Esophagus mucosa (tissue), 1 donor: ENCODE measurements at regions not wholly inside any gene's neighbourhood (a gene's known extent, or its start where the extent isn't known, plus 50 kb on each side); places are given as distances from the start of the nearest gene placed in this dataset.
"Not testable (repeated sequence)": the region's sequence is repeated elsewhere in the genome, so short reads cannot be mapped to it uniquely, and the experiment has no call there.

Experiments used
- ATAC-seq: fragments of 200-7000 bp; cut with Tn5 transposase; one replicate; pipeline ENCODE4 v1.9.1; 2020
- donor health status: DM: yes; HTN: yes; CAD: no.

DNA sequence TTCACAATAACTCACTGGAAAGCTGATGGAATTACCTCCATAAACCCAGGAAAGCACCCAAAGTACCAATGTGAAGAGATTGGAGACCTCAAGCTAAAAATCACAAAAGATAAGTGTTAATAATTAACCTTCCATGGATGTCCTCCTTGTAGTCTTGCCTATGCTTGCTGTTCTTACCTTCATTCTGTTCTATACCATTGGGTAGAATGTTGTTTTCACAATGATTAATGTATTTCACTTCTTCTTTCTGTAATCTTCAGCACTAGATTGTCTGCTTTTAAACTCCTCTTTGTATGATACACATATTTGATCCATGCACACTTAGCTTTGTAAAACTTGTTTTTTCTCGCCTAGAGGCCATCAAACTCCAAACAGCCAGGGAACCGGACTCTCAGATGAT lies 570.3 kb downstream of the RAPGEF2 start:
- no peak for ATAC-seq

DNA sequence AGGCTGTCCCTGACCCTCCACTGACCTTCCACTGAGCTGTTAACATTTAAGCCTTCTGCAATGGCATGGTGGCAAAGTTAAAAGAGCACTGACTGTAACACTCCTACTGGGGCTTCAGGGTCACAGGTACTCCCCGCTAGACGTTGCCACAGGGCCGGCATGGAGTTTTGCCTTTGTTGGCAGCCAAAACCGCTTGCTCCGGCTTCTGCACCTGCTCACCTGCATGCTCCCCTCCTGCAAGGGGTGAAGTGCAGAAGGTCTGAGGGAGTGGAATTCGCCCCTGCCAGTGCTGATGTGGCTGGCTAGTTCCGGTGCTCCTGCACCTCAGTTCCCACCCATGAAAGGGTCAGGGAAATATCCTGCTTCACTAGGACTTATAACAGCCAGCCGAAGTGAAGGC lies 571.4 kb downstream of the RAPGEF2 start:
- no peak for ATAC-seq

GRCh38 chr4:159677521-159677920 lies 574.6 kb downstream of the RAPGEF2 start:
- ATAC-seq, result no peak

- ATAC-seq, result no peak
Observed at GRCh38 chr4:159682996-159683395, 580.1 kb downstream of the RAPGEF2 start.

- no peak for ATAC-seq
Observed at GRCh38 chr4:159684061-159684460, 581.2 kb downstream of the RAPGEF2 start.

DNA sequence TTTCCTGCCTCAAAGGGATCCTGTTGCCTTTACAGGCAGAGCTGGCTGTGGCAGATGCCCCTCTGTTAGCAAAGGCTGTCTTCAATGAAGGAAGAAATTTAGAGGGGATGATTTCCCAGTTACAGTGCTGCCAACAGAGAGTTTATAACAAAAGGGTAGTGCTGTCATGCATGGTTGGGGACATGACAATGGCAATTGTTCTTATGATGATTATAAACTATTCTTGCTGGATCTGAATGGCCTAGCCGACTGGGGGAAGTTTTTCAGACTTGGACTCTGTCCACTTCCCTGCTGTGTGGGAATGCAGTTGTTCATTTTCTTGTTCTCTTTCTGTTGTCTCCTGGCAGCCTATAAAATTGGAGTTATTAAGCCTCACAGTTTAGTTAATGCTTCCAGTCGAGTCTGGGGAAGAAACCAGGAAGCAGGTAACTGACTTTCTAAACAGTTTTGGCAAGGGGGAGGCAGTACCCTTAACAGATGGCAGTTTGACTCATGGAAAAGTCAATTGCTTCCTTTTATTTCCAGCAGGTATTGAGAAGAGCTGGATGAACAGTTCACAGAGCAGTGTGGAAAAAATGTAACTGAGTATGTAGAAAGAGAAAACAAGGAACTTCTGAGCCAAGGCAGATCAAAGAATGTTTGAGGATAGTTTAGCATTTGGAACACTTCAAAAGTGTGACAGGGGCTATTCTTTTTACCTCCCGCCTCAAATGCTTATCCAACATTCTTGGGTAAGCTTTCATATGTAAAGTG lies 582.6 kb downstream of the RAPGEF2 start:
- ATAC-seq, result no peak

DNA sequence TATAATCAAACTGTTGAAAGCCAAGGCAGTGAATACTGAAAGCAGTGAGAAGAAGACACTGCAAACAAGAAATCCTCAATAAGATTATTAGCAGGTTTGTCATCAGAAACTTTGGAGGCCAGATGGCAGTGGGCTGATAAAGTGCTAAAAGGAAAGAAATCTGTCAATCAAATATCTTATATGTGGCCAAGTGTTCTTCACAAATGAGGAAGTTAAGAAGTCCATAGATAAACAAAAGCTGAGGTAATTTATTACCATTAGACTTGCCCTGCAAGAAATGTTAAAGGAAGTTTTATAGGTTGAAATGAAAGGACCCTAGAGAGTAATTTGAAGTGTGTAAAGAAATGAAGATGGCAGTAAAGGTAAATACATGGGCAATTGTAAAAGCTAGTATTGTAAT lies 586.6 kb downstream of the RAPGEF2 start:
- ATAC-seq, result no peak

- ATAC-seq, result no peak
Observed at GRCh38 chr4:159697322-159698283, 594.7 kb downstream of the RAPGEF2 start.

- ATAC-seq, result no peak
Observed at GRCh38 chr4:159698336-159698735, 595.5 kb downstream of the RAPGEF2 start.

DNA sequence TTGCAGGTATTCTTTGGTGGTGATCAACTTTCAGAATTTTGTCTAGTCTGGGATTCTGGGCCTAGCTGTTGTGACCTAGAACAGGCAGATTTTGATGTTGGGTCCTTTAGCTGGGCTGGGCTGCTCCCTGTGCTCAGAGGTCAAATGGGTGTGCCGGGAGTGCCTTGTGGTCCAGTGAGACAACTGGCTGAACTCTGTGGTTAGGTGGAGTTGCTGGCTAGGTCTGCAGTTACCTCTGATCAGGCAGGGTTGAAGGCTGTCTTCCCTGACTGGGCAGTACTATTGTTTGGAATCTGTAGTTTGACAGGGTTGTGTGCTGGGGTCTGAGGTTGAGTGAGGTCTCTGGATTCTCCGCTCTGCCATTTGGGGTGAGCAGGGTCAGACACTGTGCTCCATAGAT lies 599.3 kb downstream of the RAPGEF2 start:
- ATAC-seq, result no peak

DNA sequence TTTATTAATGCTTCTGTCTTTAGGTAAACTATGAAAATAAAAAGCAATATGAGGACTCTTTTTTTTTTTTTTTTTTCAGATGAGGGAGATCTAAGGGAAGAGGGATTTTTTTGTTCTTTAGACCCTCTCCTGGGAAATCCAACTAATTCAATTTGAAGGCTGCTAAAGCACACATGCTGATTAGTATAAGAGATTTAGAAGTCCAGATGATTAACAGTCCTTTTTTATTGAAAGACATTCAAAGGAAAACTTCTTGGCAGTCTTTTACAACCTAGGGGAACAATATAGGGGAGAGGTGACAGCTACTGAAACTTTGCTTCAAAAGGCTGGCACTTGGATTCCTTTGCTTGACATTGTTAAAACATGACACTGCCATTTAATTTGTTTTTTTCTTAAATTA lies 602.5 kb downstream of the RAPGEF2 start:
- ATAC-seq, result no peak

DNA sequence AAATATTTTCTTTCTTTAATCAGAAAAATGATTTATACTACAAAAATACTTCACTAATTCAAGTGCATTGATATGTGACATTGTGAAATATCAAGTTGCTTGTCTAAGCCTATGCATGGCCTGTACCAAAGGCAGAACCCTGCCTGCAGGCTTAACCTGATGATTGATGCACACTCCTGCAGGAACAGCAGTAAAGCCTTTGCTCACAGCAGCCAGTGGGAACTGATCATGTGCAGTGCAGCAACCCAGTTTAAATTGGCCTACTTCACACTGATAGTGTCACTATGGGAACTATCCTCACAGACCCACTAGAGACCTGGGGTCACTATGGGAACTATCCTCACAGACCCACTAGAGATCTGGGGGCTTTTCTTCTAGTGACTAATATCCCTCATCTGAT lies 603.8 kb downstream of the RAPGEF2 start:
- no peak for ATAC-seq

GRCh38 chr4:159715180-159715579 lies 612.3 kb downstream of the RAPGEF2 start:
- ATAC-seq, result not testable (repeated sequence)

DNA sequence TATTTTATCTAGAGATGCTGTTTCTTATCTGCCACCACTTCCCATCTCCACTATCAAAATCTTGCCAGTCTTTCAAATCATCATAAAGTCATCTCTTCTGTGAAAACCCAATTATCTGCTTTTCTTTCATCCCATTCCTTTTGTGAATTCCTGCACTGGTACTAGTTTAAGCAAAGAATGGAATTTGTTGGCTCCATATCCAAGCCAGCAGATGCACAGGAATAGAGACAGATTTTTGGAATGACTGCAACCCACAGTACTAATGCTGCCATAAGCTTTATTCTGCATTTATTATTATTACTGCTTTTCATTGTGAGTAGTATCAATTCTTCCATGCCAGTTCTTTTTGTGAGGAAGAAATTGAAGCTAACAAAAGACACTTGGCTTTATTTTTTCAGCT lies 616.7 kb downstream of the RAPGEF2 start:
- no peak for ATAC-seq

DNA sequence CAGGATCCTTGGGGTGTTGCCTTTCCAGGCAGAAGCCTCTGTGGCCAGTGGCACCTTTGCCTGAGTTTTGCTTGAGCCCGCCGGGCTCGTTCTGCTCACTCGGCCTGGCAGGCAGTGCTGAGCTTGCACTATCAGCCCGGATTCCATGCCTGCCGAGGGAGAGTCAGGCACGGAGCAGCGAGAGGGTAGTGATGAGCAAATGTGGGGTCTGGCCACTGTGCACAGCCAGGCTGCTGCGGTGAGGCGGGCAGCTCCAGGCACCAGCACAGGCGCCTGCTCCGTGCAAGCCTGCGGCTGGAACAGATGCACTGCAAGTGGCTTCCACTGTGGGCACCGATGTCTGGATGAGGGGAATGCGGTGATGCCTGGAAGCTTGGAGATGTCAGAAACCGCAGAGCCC lies 619.2 kb downstream of the RAPGEF2 start:
- ATAC-seq, result no peak

GRCh38 chr4:159722918-159723317 lies 620.0 kb downstream of the RAPGEF2 start:
- no peak for ATAC-seq

GRCh38 chr4:159723341-159724048 lies 620.6 kb downstream of the RAPGEF2 start:
- ATAC-seq, result no peak

DNA sequence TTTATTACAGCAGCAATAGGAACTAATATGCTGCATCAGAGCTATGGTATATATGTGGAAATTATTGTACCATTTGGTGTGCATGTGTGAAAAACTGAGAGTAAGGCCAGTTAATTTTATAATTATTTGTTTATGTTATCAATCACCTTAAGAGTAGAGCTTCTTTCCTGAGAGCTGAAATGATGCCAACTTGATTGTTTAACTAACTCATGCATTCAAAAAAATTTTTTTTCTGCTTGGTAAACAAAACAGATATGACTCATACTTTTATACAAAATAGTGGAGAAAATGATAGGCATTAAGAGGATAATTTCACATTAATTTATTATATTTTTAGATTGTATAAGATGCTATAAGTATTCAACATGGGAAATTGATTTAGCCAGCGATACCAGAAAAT lies 622.7 kb downstream of the RAPGEF2 start:
- no peak for ATAC-seq

GRCh38 chr4:159735281-159736207 lies 632.7 kb downstream of the RAPGEF2 start:
- no peak for ATAC-seq

GRCh38 chr4:159736411-159736810 lies 633.5 kb downstream of the RAPGEF2 start:
- ATAC-seq, result no peak

GRCh38 chr4:159743971-159744370 lies 641.1 kb downstream of the RAPGEF2 start:
- ATAC-seq, result no peak

- ATAC-seq, result no peak
Observed at GRCh38 chr4:159747983-159748382, 645.1 kb downstream of the RAPGEF2 start.
